IMR-90 (cell line): ENCODE measurements at regions not wholly inside any gene's neighbourhood (a gene's known extent, or its start where the extent isn't known, plus 50 kb on each side); places are given as distances from the start of the nearest gene placed in this dataset.

Experiments
- ATAC-seq: fragments of 200-7000 bp; cut with Tn5 transposase; 2 replicates; pipeline ENCODE4 v1.9.1; 2020; ENCODE audit warnings: low read depth, mild to moderate bottlenecking, moderate library complexity
- BruUV-seq: library from RNA; stranded (reverse); fragments of 400-500 nt; replicated peaks from 2 replicates; lab custom pipeline; 2021; lab: Mats Ljungman, UMichigan
- CTCF ChIA-PET: fragments of 300-600 bp; formaldehyde crosslinking; extraction: SDS; loops from one replicate; lab custom pipeline; 2021; ENCODE audit warnings: antibody characterized with exemption; lab: Yijun Ruan, JAX
- POLR2A ChIA-PET: fragments of 300-600 bp; sonication (Branson Sonifier 250); formaldehyde crosslinking; loops from one replicate; lab custom pipeline; 2022; ENCODE audit warnings: antibody characterized with exemption; ENCODE audit not compliant: unreplicated experiment; lab: Charles Lee
- DNase-seq: peaks from one replicate; pipeline ENCODE4 v3.0.0; 2013
- H2AFZ ChIP-seq: replicated peaks from 2 replicates; pipeline ENCODE3; 2013; ENCODE audit warnings: low read length, mild to moderate bottlenecking; ENCODE audit not compliant: poor library complexity
- H2AK5ac ChIP-seq: 2 replicates; pipeline ENCODE4 v1.6.1; 2013; ENCODE audit warnings: low read depth, low read length, inconsistent platforms
- H2AK9ac ChIP-seq: replicated peaks from 2 replicates; pipeline ENCODE3; 2013; ENCODE audit warnings: mild to moderate bottlenecking, low read depth, low read length, moderate library complexity; ENCODE audit not compliant: poor library complexity
- H2BK120ac ChIP-seq: 2 replicates; pipeline ENCODE4 v1.6.1; 2013; ENCODE audit warnings: low read depth, low read length, inconsistent platforms
- H2BK15ac ChIP-seq: 3 replicates; pipeline ENCODE4 v1.6.1; 2013; ENCODE audit warnings: low read depth, low read length, inconsistent platforms
- H2BK20ac ChIP-seq: 2 replicates; pipeline ENCODE4 v1.6.1; 2013; ENCODE audit warnings: low read depth, mild to moderate bottlenecking, inconsistent platforms, low read length, moderate library complexity
- H2BK5ac ChIP-seq: 2 replicates; pipeline ENCODE4 v1.6.1; 2013; ENCODE audit warnings: mild to moderate bottlenecking, low read depth, low read length, inconsistent platforms; ENCODE audit not compliant: poor library complexity, severe bottlenecking
- H3K14ac ChIP-seq: replicated peaks from 2 replicates; pipeline ENCODE4 v1.6.1; 2013; ENCODE audit warnings: low read depth, low read length, inconsistent platforms
- H3K18ac ChIP-seq: 2 replicates; pipeline ENCODE4 v1.6.1; 2013; ENCODE audit warnings: low read depth, low read length, control low read depth
- H3K23ac ChIP-seq: 2 replicates; pipeline ENCODE4 v1.6.1; 2013; ENCODE audit warnings: low read depth, low read length, inconsistent platforms
- H3K27ac ChIP-seq: 2 replicates; pipeline ENCODE4 v1.5.1; 2013; ENCODE audit warnings: mild to moderate bottlenecking, control low read depth, low read length; ENCODE audit not compliant: insufficient read depth
- H3K27me3 ChIP-seq: 2 replicates; pipeline ENCODE4 v1.6.1; 2013; ENCODE audit warnings: low read length; ENCODE audit not compliant: control insufficient read depth, insufficient read depth
- H3K36me3 ChIP-seq: 2 replicates; pipeline ENCODE4 v1.6.1; 2013; ENCODE audit warnings: low read length, mixed read lengths; ENCODE audit not compliant: control insufficient read depth, insufficient read depth
- H3K4ac ChIP-seq: 2 replicates; pipeline ENCODE4 v1.6.1; 2013; ENCODE audit warnings: low read depth, low read length, inconsistent platforms
- H3K4me1 ChIP-seq: 2 replicates; pipeline ENCODE4 v1.6.1; 2013; ENCODE audit warnings: low read length, mixed read lengths; ENCODE audit not compliant: control insufficient read depth, insufficient read depth
- H3K4me2 ChIP-seq: 2 replicates; pipeline ENCODE4 v1.6.1; 2013; ENCODE audit warnings: low read depth, mild to moderate bottlenecking, control low read depth, low read length, moderate library complexity
- H3K4me3 ChIP-seq: 2 replicates; pipeline ENCODE4 v1.5.1; 2013; ENCODE audit warnings: low read depth, mild to moderate bottlenecking, control low read depth, low read length, moderate library complexity; ENCODE audit not compliant: insufficient read depth
- H3K56ac ChIP-seq: 2 replicates; pipeline ENCODE4 v1.6.1; 2013; ENCODE audit warnings: low read length, inconsistent platforms; ENCODE audit not compliant: insufficient read depth; ENCODE audit errors: extremely low read depth
- H3K79me1 ChIP-seq, 2 experiments: 2 replicates each; pipeline ENCODE4 v1.6.1; 2013; ENCODE audit warnings: low read length in 2 of 2, inconsistent platforms in 1 of 2, low read depth in 1 of 2
- H3K9ac ChIP-seq: 2 replicates; pipeline ENCODE4 v1.6.1; 2013; ENCODE audit warnings: low read depth, low read length, control low read depth
- H3K9me1 ChIP-seq: 2 replicates; pipeline ENCODE4 v1.6.1; 2013; ENCODE audit warnings: low read length, inconsistent platforms; ENCODE audit not compliant: insufficient read depth
- H3K9me3 ChIP-seq: 2 replicates; pipeline ENCODE4 v1.6.1; 2013; ENCODE audit warnings: low read length; ENCODE audit not compliant: control insufficient read depth, insufficient read depth
- H4K20me1 ChIP-seq: 2 replicates; pipeline ENCODE4 v1.6.1; 2013; ENCODE audit warnings: low read length, inconsistent platforms; ENCODE audit not compliant: insufficient read depth
- H4K5ac ChIP-seq: 2 replicates; pipeline ENCODE4 v1.6.1; 2013; ENCODE audit warnings: mild to moderate bottlenecking, low read depth, low read length, control low read depth
- H4K8ac ChIP-seq, 2 experiments: 2 replicates each; pipeline ENCODE4 v1.6.1; 2013; ENCODE audit warnings: low read depth in 2 of 2, low read length in 2 of 2, control low read depth in 1 of 2, inconsistent platforms in 1 of 2
- H4K91ac ChIP-seq: 2 replicates; pipeline ENCODE4 v1.6.1; 2013; ENCODE audit warnings: low read depth, low read length, inconsistent platforms; ENCODE audit not compliant: insufficient read depth
- BHLHE40 ChIP-seq: fragments of 150-350 bp; IDR thresholded peaks from 2 replicates; pipeline ENCODE4 v1.6.1; 2016; ENCODE audit warnings: mild to moderate bottlenecking, low read depth, low read length
- CEBPB ChIP-seq: IDR thresholded peaks from 2 replicates; pipeline ENCODE4 v1.6.1; 2012; ENCODE audit warnings: low read depth, low read length, improper control_type of control experiment
- CHD1 ChIP-seq: IDR thresholded peaks from 2 replicates; pipeline ENCODE4 v1.6.1; 2012; ENCODE audit warnings: low read depth, low read length, improper control_type of control experiment
- CTCF ChIP-seq: conservative IDR thresholded peaks from 2 replicates; pipeline ENCODE4 v1.5.1; 2012; ENCODE audit warnings: mild to moderate bottlenecking, low read depth, low read length, improper control_type of control experiment
- ELK1 ChIP-seq: fragments of 150-350 bp; IDR thresholded peaks from 2 replicates; pipeline ENCODE4 v1.6.1; 2016; ENCODE audit warnings: low read depth, mild to moderate bottlenecking, low read length, moderate library complexity, borderline replicate concordance
- FOS ChIP-seq: fragments of 150-350 bp; IDR thresholded peaks from 2 replicates; pipeline ENCODE4 v1.6.1; 2016; ENCODE audit warnings: low read depth, low read length
- MAFK ChIP-seq: IDR thresholded peaks from 2 replicates; pipeline ENCODE4 v1.6.1; 2012; ENCODE audit warnings: low read depth, low read length, improper control_type of control experiment
- MAZ ChIP-seq: IDR thresholded peaks from 2 replicates; pipeline ENCODE4 v1.6.1; 2012; ENCODE audit warnings: low read depth, mild to moderate bottlenecking, low read length, improper control_type of control experiment, moderate library complexity, borderline replicate concordance
- MXI1 ChIP-seq: IDR thresholded peaks from 2 replicates; pipeline ENCODE4 v1.6.1; 2012; ENCODE audit warnings: low read depth, mild to moderate bottlenecking, low read length, moderate library complexity, borderline replicate concordance
- NFE2L2 ChIP-seq: fragments of 150-350 bp; IDR thresholded peaks from 2 replicates; pipeline ENCODE4 v1.6.1; 2016; ENCODE audit warnings: low read depth, mild to moderate bottlenecking, low read length
- POLR2A ChIP-seq: IDR thresholded peaks from 2 replicates; pipeline ENCODE4 v1.6.1; 2012; ENCODE audit warnings: mild to moderate bottlenecking, low read depth, low read length
- RAD21 ChIP-seq: IDR thresholded peaks from 2 replicates; pipeline ENCODE4 v1.6.1; 2012; ENCODE audit warnings: low read length, improper control_type of control experiment
- RCOR1 ChIP-seq: IDR thresholded peaks from 2 replicates; pipeline ENCODE4 v1.6.1; 2012; ENCODE audit warnings: mild to moderate bottlenecking, low read length, improper control_type of control experiment; ENCODE audit not compliant: insufficient replicate concordance
- RFX5 ChIP-seq: IDR thresholded peaks from 2 replicates; pipeline ENCODE4 v1.8.0; 2012; ENCODE audit warnings: low read depth, mild to moderate bottlenecking, low read length, moderate library complexity
- SMC3 ChIP-seq: fragments of 150-350 bp; IDR thresholded peaks from 2 replicates; pipeline ENCODE4 v1.6.1; 2016; ENCODE audit warnings: low read depth, mild to moderate bottlenecking, antibody characterized with exemption, low read length, moderate library complexity
- USF2 ChIP-seq: fragments of 150-350 bp; IDR thresholded peaks from 2 replicates; pipeline ENCODE4 v1.6.1; 2017; ENCODE audit warnings: mild to moderate bottlenecking, antibody characterized with exemption, low read length, low read depth
- WGBS, 2 experiments: methylation state at CpG; one replicate each; pipeline versions ENCODE4 v1.1.5 to v1.1.7; 2013; ENCODE audit warnings: missing lambda C conversion rate in 2 of 2; ENCODE audit not compliant: insufficient read length in 1 of 2; ENCODE audit errors: extremely low coverage in 2 of 2; 5-methylcytosine and 5-hydroxymethylcytosine counted together
- dilution Hi-C: fragments of 300-500 bp; cut with HindIII; formaldehyde crosslinking; loops from one replicate; pipeline ENCODE4 v1.14.3; 2018; ENCODE audit warnings: low sequenced_read_pairs; ENCODE audit not compliant: unreplicated experiment
- in situ Hi-C: fragments of 300-500 bp; cut with MboI; formaldehyde crosslinking; loops from 3 replicates; pipeline ENCODE4 v1.14.3; 2019; ENCODE audit warnings: low sequenced_read_pairs, inconsistent platforms, mixed read lengths
- intact Hi-C: fragments of 100-400 bp; cut with micrococcal nuclease; formaldehyde crosslinking; loops from 2 replicates; pipeline ENCODE4 v1.10.0; 2022

- ChIA-PET CTCF (no interaction called here), POLR2A (no interaction called here)
- no peak for ATAC-seq
- H4K5ac ChIP-seq: no peak overlapping the region
- H2AFZ ChIP-seq: no peak overlapping the region
- no peak overlapping the region for H4K8ac ChIP-seq
- no peaks in the 10 kb centered on the region for H3K36me3 ChIP-seq
- no peak overlapping the region for H3K23ac ChIP-seq
- H3K9me1 ChIP-seq: no peaks in the 10 kb centered on the region
- H3K4me2 ChIP-seq: no peak overlapping the region
- H2BK20ac ChIP-seq: no peak overlapping the region
- in situ Hi-C loops: loop anchor here (10.0 kb wide), 1 partner anchor 65 kb away; no protein-coding TSS in a partner anchor
- no peaks in the 10 kb centered on the region for H3K79me1 ChIP-seq
- H3K4me1 ChIP-seq: no peaks in the 10 kb centered on the region
- H3K18ac ChIP-seq: no peak overlapping the region
- no peak overlapping the region for H2AK5ac ChIP-seq
- H3K27ac ChIP-seq: no peak overlapping the region
- no peaks in the 10 kb centered on the region for H3K27me3 ChIP-seq
- no peak overlapping the region for H3K56ac ChIP-seq
- H2BK5ac ChIP-seq: no peak overlapping the region
- no peaks in the 10 kb centered on the region for H4K20me1 ChIP-seq
- H4K91ac ChIP-seq: no peak overlapping the region
- no peak overlapping the region for H3K4ac ChIP-seq
- DNase-seq: no peak
- no peak overlapping the region for H3K14ac ChIP-seq
- no peak overlapping the region for H3K9ac ChIP-seq
- TF ChIP-seq USF2: no peak
- TF ChIP-seq BHLHE40: no peak
- TF ChIP-seq FOS: no peak
- TF ChIP-seq CHD1: no peak
- no peak for TF ChIP-seq NFE2L2
- TF ChIP-seq CTCF: no peak
- no peak for TF ChIP-seq MAZ
- no peak for TF ChIP-seq RAD21
- TF ChIP-seq RCOR1: no peak
- TF ChIP-seq SMC3: no peak
- TF ChIP-seq MAFK: no peak
- TF ChIP-seq POLR2A: no peak
- TF ChIP-seq CEBPB: no peak
- no peak for TF ChIP-seq ELK1
- TF ChIP-seq RFX5: no peak
- no peak for TF ChIP-seq MXI1
- intact Hi-C loops: no loop called here
- WGBS, 2 experiments: no CpG with 5 or more reads among the region's 5 CpGs
- no peak overlapping the region for H2BK15ac ChIP-seq
- dilution Hi-C loops: no loop called here
- H2BK120ac ChIP-seq: no peak overlapping the region
- H3K9me3 ChIP-seq: peaks cover 26% of the 10 kb centered on the region
- no peak overlapping the region for H3K4me3 ChIP-seq
- H2AK9ac ChIP-seq: no peak overlapping the region
- no TSS peak for BruUV-seq
Measured at GRCh38 chr22:34960005-34960404, 106.0 kb upstream of the ISX start.
